ENCODE measurements at regions not wholly inside any gene's neighbourhood (a gene's known extent, or its start where the extent isn't known, plus 50 kb on each side); places are given as distances from the start of the nearest gene placed in this dataset.

GRCh38 chr3:157752554-157752953 lies 249.3 kb upstream of the VEPH1 start:
- Histone ChIP-seq H2BK20ac (ENCODE audit: low read depth, low read length, poor library complexity, severe bottlenecking) (no peak overlapping the region), H3K79me2 (ENCODE audit: insufficient read depth, low read length) (no peaks in the 10 kb centered on the region), H3K56ac (ENCODE audit: insufficient read length, low read depth, low read length) (no peak overlapping the region), H4K91ac (ENCODE audit: insufficient read length, low read depth, low read length) (no peak overlapping the region), H4K8ac (replicated peaks; ENCODE audit: insufficient read length, low read depth, low read length) (no peak overlapping the region), H3K27ac (ENCODE audit: insufficient read length, low read depth, low read length) (no peak overlapping the region), H3K9me3 (ENCODE audit: control insufficient read depth, low read depth, low read length) (no peaks in the 10 kb centered on the region), H3K4me2 (ENCODE audit: insufficient read depth, insufficient read length, low read length) (no peak overlapping the region), H3K14ac (ENCODE audit: insufficient read depth, low read length) (no peak overlapping the region), H4K5ac (ENCODE audit: insufficient read length, low read depth, low read length) (no peak overlapping the region), H3K4me1 (ENCODE audit: insufficient read depth, low read length) (peaks cover 5% of the 10 kb centered on the region), H2BK120ac (ENCODE audit: low read depth, low read length, poor library complexity, severe bottlenecking) (no peak overlapping the region), H2AK5ac (ENCODE audit: insufficient read length, low read length) (no peak overlapping the region), H3K23ac (ENCODE audit: insufficient read length, low read depth, low read length) (no peak overlapping the region), H4K20me1 (ENCODE audit: control insufficient read depth, insufficient read depth, insufficient read length) (no peaks in the 10 kb centered on the region), H2BK15ac (ENCODE audit: low read depth, low read length) (no peak overlapping the region), H3K9ac (ENCODE audit: extremely low read depth, insufficient read length, low read length) (no peak overlapping the region), H2AFZ (ENCODE audit: low read length) (no peak overlapping the region), H3K4ac (ENCODE audit: low read depth, low read length) (no peak overlapping the region), H3T11ph (ENCODE audit: low read length) (no peak overlapping the region), H3K27me3 (ENCODE audit: insufficient read depth, low read length) (no peaks in the 10 kb centered on the region), H3K23me2 (ENCODE audit: insufficient read length, low read depth, low read length, poor library complexity, severe bottlenecking) (no peaks in the 10 kb centered on the region), H2BK12ac (ENCODE audit: insufficient read length, low read depth, low read length) (no peak overlapping the region), H2BK5ac (ENCODE audit: insufficient read length, low read length) (no peak overlapping the region), H3K18ac (ENCODE audit: insufficient read length, low read depth, low read length) (no peak overlapping the region), H3K79me1 (ENCODE audit: insufficient read depth, low read depth, low read length, poor library complexity, severe bottlenecking) (no peaks in the 10 kb centered on the region)
- no peaks in the 10 kb centered on the region for H3K36me3 Mint-ChIP-seq (ENCODE audit: insufficient read depth in 1 of 3, low read depth in 3 of 3)
- H3K9me3 Mint-ChIP-seq, result no peaks in the 10 kb centered on the region
- no peak overlapping the region for H3K4me3 Mint-ChIP-seq
- H3K4me1 Mint-ChIP-seq, result peaks cover 25 to 30% of the 10 kb centered on the region in 2 experiments
- H3K27me3 Mint-ChIP-seq (ENCODE audit: low read depth), result no peaks in the 10 kb centered on the region
- WGBS (ENCODE audit: extremely low coverage, insufficient read length, low lambda C conversion rate), result no CpG with 5 or more reads among the region's 3 CpGs
- no peak for TF ChIP-seq CTCF (conservative IDR thresholded peaks at IDR 0.05)
- no peak for DNase-seq
- no peak overlapping the region for H3K27ac Mint-ChIP-seq

Data from H9 (cell line).